ENCODE measurements at regions not wholly inside any gene's neighbourhood (a gene's known extent, or its start where the extent isn't known, plus 50 kb on each side); places are given as distances from the start of the nearest gene placed in this dataset.

DNA sequence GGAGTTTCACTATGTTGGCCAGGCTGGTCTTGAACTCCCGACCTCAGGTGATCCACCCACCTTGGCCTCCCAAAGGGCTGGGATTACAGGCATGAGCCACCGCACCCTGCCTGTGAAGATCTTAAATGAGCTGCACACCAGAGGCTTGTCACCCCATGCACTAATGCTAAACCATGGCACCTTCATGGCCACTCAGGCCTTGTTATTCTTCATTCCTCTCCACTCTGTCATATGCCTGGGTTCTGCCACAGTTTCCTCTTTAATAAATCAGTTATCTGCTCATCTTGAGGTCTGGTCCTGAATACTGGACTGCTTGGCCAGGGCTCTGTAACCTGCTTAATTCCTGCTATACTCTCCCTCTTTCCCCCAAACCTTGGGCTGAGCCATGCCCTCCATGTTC is 104.3 kb upstream of the FOXN2 start:
- TF ChIP-seq HDGF (IDR thresholded peaks at IDR 0.05; ENCODE audit: borderline replicate concordance) (no peak), CTBP1 (IDR thresholded peaks at IDR 0.05; ENCODE audit: borderline replicate concordance) (no peak), BHLHE40 (IDR thresholded peaks at IDR 0.05; ENCODE audit: borderline replicate concordance) (no peak), FOXA1 (IDR thresholded peaks at IDR 0.05) (no peak), PKNOX1 (IDR thresholded peaks at IDR 0.05) (no peak), FOXM1 (IDR thresholded peaks at IDR 0.05; ENCODE audit: borderline replicate concordance) (no peak), ARNT (IDR thresholded peaks at IDR 0.05) (no peak), NFRKB (IDR thresholded peaks at IDR 0.05) (no peak), ELF4 (IDR thresholded peaks at IDR 0.05) (no peak), SUZ12 (IDR thresholded peaks at IDR 0.05) (no peak)

Measured in HEK293T (cell line).